Bronchial epithelial cell (primary cell): ENCODE measurements at regions not wholly inside any gene's neighbourhood (a gene's known extent, or its start where the extent isn't known, plus 50 kb on each side); places are given as distances from the start of the nearest gene placed in this dataset.
"Not testable (repeated sequence)": the region's sequence is repeated elsewhere in the genome, so short reads cannot be mapped to it uniquely, and the experiment has no call there.

Experiments
- DNase-seq: peaks from one replicate; pipeline ENCODE4 v3.0.0-alpha.2; 2010; ENCODE audit warnings: low read depth
- FAIRE-seq: peaks from 2 replicates; lab custom pipeline; 2011; peaks lifted over from hg19 to GRCh38; lab: Jason Lieb, UNC
- H3K27me3 ChIP-seq: 2 replicates; pipeline ENCODE4 v1.5.1; 2011; ENCODE audit warnings: low read length; ENCODE audit not compliant: control insufficient read depth, insufficient read depth
- H3K36me3 ChIP-seq: 2 replicates; pipeline ENCODE4 v1.5.1; 2011; ENCODE audit warnings: low read length; ENCODE audit not compliant: control insufficient read depth, insufficient read depth
- H3K4me3 ChIP-seq: 2 replicates; pipeline ENCODE4 v1.5.1; 2011; ENCODE audit warnings: mild to moderate bottlenecking, low read depth, low read length, control low read depth
- TF ChIP-seq, protein P1 (sequence below): IDR thresholded peaks from 2 replicates; pipeline ENCODE4 v1.5.1; 2011; ENCODE audit warnings: mild to moderate bottlenecking, moderate library complexity, low read length, control low read depth, inconsistent platforms; ENCODE audit not compliant: insufficient read depth, severe bottlenecking

DNA sequence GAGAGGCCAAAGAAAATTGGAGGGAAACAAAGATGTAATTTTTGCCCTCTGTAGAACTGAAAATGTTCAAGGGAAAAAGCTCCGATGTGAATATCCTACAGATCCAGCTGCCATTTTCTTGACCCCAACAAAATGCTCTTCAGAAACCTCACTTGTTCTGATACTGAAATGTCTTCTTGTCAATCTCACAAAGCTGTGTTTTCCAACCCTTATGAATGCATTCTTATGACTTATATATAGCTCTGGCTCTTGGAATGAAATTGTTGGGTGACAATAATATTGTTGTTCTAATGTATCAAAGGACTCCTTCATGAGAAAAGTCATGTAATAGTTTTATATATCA lies 157.1 kb upstream of the TGFBR2 start:
- Histone ChIP-seq H3K36me3 (no peaks in the 10 kb centered on the region), H3K4me3 (no peak overlapping the region), H3K27me3 (no peaks in the 10 kb centered on the region)
- DNase-seq (no peak), FAIRE-seq (no peak)
- TF ChIP-seq, protein P1, sequence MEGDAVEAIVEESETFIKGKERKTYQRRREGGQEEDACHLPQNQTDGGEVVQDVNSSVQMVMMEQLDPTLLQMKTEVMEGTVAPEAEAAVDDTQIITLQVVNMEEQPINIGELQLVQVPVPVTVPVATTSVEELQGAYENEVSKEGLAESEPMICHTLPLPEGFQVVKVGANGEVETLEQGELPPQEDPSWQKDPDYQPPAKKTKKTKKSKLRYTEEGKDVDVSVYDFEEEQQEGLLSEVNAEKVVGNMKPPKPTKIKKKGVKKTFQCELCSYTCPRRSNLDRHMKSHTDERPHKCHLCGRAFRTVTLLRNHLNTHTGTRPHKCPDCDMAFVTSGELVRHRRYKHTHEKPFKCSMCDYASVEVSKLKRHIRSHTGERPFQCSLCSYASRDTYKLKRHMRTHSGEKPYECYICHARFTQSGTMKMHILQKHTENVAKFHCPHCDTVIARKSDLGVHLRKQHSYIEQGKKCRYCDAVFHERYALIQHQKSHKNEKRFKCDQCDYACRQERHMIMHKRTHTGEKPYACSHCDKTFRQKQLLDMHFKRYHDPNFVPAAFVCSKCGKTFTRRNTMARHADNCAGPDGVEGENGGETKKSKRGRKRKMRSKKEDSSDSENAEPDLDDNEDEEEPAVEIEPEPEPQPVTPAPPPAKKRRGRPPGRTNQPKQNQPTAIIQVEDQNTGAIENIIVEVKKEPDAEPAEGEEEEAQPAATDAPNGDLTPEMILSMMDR, result no peak

DNA sequence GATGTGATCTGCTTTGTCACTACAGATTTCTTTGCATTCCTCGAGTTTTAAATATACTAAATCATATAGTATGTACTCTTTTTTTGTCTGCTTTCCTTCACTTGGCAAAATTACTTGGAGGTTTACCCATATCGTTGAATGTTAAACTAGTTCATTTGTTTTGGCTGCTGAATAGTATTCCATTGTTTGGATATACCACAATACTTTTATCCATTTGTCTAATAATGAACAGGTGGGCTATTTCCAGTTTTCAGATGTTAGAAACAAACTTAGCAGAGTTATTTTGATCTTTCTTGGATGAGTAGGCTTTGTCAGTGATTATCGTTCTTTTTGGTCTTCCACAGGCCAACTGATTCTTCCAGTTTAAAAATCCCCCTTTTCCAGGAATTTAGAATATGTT lies 154.0 kb upstream of the TGFBR2 start:
- TF ChIP-seq, protein P1, result no peak
- FAIRE-seq (no peak), DNase-seq (no peak)
- Histone ChIP-seq H3K4me3 (no peak overlapping the region), H3K27me3 (no peaks in the 10 kb centered on the region), H3K36me3 (no peaks in the 10 kb centered on the region)

DNA sequence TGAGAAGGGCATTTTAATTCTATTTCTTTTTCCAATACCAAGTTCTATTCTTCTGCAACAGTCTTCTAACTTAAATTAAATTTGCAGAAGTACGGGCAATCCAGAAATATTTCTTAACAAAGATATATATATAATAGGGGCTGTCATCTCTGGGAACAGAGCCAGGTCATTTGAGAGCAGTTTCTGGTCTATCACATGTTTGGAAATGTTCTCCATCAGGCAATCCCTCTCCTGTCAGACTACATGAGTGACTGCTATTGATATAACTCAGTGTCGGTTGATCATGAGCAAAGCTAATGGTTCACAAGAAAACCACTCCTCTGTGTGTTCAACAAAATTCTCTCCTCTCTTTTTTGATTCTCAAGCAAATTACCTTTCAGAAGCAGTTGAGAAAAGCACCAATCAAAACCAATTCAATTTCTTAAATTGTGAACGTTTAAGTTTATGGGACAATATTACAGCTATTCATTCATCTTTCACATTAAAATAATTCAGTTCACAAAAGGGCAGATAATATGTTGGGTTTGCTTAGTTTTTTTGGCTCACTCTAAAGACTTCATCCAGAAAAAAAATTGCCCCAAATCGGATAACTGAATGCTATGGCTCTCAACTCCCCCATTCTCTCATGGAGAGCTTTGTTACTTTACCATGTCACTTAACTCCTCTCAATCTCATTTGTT lies 152.9 kb upstream of the TGFBR2 start:
- H3K27me3 ChIP-seq, result no peaks in the 10 kb centered on the region
- H3K36me3 ChIP-seq, result no peaks in the 10 kb centered on the region
- TF ChIP-seq, protein P1, result no peak
- FAIRE-seq (no peak), DNase-seq (no peak)
- no peak overlapping the region for H3K4me3 ChIP-seq

DNA sequence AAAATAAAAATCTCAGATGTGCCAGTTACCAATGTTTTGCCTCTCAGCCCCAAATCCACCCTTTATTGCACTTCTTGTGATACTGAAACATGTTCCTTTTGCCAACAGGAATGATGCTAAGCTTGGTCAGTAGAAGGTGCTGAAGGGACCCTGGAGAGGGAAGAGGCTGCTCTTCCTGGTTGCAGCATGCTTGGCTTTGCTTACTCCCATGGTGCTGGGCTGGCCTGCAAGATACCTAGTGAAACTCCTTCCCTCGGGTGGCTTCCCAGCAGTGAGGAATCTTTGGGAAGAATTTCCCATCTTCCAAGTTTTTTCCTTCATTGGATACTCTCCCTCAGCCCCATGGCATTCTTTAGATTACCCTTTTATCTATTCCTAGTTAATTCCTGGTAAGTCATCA lies 151.8 kb upstream of the TGFBR2 start:
- DNase-seq (no peak), FAIRE-seq (no peak)
- TF ChIP-seq, protein P1, result no peak
- Histone ChIP-seq H3K27me3 (no peaks in the 10 kb centered on the region), H3K36me3 (no peaks in the 10 kb centered on the region), H3K4me3 (no peak overlapping the region)

DNA sequence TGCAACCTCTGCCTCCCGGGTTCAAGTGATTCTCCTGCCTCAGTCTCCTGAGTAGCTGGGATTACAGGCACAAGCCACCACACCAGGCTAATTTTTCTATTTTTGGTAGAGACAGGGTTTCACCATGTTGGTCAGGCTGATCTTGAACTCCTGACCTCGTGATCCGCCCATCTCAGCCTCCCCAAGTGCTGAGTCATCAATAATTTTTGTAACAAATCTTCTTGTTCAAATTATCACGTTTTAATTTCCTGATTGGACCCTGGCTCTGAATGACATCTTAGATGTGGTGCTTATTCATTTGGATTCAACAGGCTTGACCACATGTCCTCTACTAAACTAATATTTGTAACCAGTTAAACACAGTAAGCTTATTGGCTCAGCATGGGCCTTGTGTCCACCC lies 151.3 kb upstream of the TGFBR2 start:
- H3K36me3 ChIP-seq, H3K27me3 ChIP-seq, H3K4me3 ChIP-seq, DNase-seq, FAIRE-seq: not testable (repeated sequence)

DNA sequence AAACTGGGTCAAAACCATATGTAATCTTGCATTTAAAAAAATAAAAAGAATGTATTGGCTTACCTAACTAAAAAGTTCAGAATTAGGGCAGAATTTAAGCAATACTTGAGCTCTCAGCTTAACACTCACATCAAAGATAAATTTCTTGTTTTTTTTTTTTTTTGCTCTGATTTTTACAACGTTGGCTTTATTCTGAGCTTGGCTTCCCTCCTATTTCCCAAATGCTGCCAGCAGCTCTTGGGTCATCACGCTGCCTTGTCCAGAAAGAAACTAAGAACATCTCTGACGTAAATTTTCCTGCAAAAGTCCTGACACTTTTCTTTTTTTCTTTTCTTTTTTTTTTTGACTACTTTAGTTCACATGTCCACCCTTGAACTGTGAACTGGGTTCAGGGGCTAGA lies 150.6 kb upstream of the TGFBR2 start:
- DNase-seq (no peak), FAIRE-seq (no peak)
- Histone ChIP-seq H3K4me3 (no peak overlapping the region), H3K27me3 (no peaks in the 10 kb centered on the region), H3K36me3 (no peaks in the 10 kb centered on the region)
- TF ChIP-seq, protein P1, result no peak
